ENCODE measurements at regions not wholly inside any gene's neighbourhood (a gene's known extent, or its start where the extent isn't known, plus 50 kb on each side); places are given as distances from the start of the nearest gene placed in this dataset.

GRCh38 chr4:64969081-64969480, 559.8 kb upstream of the TECRL start:
- TF ChIP-seq EP300 (IDR thresholded peaks at IDR 0.05) (no peak), POLR2A (IDR thresholded peaks at IDR 0.05; ENCODE audit: low read depth) (no peak), CTCF (IDR thresholded peaks at IDR 0.05) (no peak), POLR2AphosphoS5 (IDR thresholded peaks at IDR 0.05) (no peak)
- no peaks in the 10 kb centered on the region for H3K9me3 ChIP-seq
- WGBS: 71% methylated on average over 3 of the region's 3 CpGs
- no peak overlapping the region for H3K4me3 ChIP-seq
- no peaks in the 10 kb centered on the region for H3K4me1 ChIP-seq
- H3K27me3 ChIP-seq: no peaks in the 10 kb centered on the region
- DNase-seq (ENCODE audit: extremely low spot score): no peak
- intact Hi-C loops (cut with DNase I): no loop called here
- no peak overlapping the region for H3K27ac ChIP-seq (replicated peaks in 1 of 4)
- H3K36me3 ChIP-seq: no peaks in the 10 kb centered on the region

GRCh38 chr4:64967286-64967685, 558.0 kb upstream of the TECRL start:
- Histone ChIP-seq H3K27ac (replicated peaks in 1 of 4) (no peak overlapping the region), H3K4me1 (no peaks in the 10 kb centered on the region), H3K36me3 (no peaks in the 10 kb centered on the region), H3K9me3 (no peaks in the 10 kb centered on the region), H3K27me3 (no peaks in the 10 kb centered on the region), H3K4me3 (no peak overlapping the region)
- TF ChIP-seq POLR2AphosphoS5 (IDR thresholded peaks at IDR 0.05): no peak
- TF ChIP-seq CTCF (IDR thresholded peaks at IDR 0.05): no peak
- TF ChIP-seq POLR2A (IDR thresholded peaks at IDR 0.05; ENCODE audit: low read depth): no peak
- TF ChIP-seq EP300 (IDR thresholded peaks at IDR 0.05): no peak
- no peak for DNase-seq (ENCODE audit: extremely low spot score)
- 39% methylated on average over 2 of the region's 2 CpGs for WGBS
- intact Hi-C loops (cut with DNase I): no loop called here

DNA sequence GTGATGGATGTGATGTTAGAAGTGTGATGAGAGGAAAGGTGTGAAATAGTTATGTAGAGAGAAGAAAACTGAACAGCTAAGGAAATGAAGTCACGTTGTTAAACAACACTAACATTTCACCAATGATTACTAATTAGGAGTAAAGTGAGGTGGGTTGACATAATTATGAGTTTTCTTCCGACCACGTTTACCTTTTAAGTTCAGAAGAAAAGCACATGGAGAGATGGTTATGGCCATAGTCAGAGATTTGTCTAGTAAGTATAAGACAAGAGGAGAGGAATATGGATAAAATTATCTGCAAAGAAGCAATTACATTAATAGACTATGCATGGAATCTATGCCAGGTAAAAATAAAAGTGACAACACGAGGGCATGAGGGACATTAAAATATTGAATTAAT, 551.3 kb upstream of the TECRL start:
- intact Hi-C loops (cut with DNase I): no loop called here
- H3K36me3 ChIP-seq: no peaks in the 10 kb centered on the region
- WGBS: 61% methylated on average over 4 of the region's 4 CpGs
- no peaks in the 10 kb centered on the region for H3K4me1 ChIP-seq
- no peak overlapping the region for H3K4me3 ChIP-seq
- H3K27ac ChIP-seq (replicated peaks in 1 of 4): no peak overlapping the region
- H3K9me3 ChIP-seq: no peaks in the 10 kb centered on the region
- TF ChIP-seq POLR2A (IDR thresholded peaks at IDR 0.05; ENCODE audit: low read depth) (no peak), POLR2AphosphoS5 (IDR thresholded peaks at IDR 0.05) (no peak), EP300 (IDR thresholded peaks at IDR 0.05) (no peak), CTCF (IDR thresholded peaks at IDR 0.05) (no peak)
- H3K27me3 ChIP-seq: no peaks in the 10 kb centered on the region
- DNase-seq (ENCODE audit: extremely low spot score): no peak

GRCh38 chr4:64940698-64941097, 531.4 kb upstream of the TECRL start:
- no peak for TF ChIP-seq CTCF (IDR thresholded peaks at IDR 0.05)
- no peak for TF ChIP-seq POLR2A (IDR thresholded peaks at IDR 0.05; ENCODE audit: low read depth)
- no peak for TF ChIP-seq EP300 (IDR thresholded peaks at IDR 0.05)
- TF ChIP-seq POLR2AphosphoS5 (IDR thresholded peaks at IDR 0.05): no peak
- Histone ChIP-seq H3K9me3 (peaks cover 0 to 7% (median 0%) of the 10 kb centered on the region in 4 donors), H3K4me1 (peaks cover 0 to 11% (median 0%) of the 10 kb centered on the region in 4 donors), H3K36me3 (no peaks in the 10 kb centered on the region), H3K27ac (replicated peaks in 1 of 4) (no peak overlapping the region), H3K27me3 (no peaks in the 10 kb centered on the region), H3K4me3 (no peak overlapping the region)
- 69% methylated on average over 3 of the region's 3 CpGs for WGBS
- intact Hi-C loops (cut with DNase I): no loop called here
- no peak for DNase-seq (ENCODE audit: extremely low spot score)

DNA sequence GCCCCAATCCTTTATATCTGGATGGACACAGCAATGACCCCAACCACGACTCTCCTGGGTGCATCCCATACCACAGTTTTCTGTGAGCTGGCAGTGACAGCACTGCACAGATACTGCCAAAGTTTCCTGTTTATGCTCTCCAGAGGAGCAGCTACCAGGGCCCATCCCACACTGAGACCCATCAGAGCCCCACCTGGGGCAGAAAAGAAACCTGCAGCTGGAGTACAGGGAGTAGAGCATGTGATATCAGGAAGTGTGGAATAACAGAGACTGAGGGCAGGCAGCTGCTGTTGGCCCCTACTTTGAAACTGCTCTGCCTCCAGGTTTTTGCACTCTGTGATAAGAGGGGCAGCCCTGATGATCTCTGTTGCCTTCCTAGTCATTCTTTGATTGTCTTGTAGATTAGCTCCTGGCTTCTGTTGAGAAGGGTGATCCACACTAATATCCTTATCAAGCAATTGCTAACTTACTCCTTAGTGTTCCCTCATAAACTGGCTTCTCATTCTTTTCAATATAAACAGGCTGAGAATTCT, 526.3 kb upstream of the TECRL start:
- intact Hi-C loops (cut with DNase I): no loop called here
- Histone ChIP-seq H3K27me3 (no peaks in the 10 kb centered on the region), H3K36me3 (no peaks in the 10 kb centered on the region), H3K4me1 (peaks cover 0 to under 1% (median 0%) of the 10 kb centered on the region in 4 donors), H3K9me3 (peaks cover 0 to 7% (median 0%) of the 10 kb centered on the region in 4 donors), H3K27ac (replicated peaks in 1 of 4) (no peak overlapping the region), H3K4me3 (no peak overlapping the region)
- no peak for TF ChIP-seq CTCF (IDR thresholded peaks at IDR 0.05)
- no peak for TF ChIP-seq EP300 (IDR thresholded peaks at IDR 0.05)
- TF ChIP-seq POLR2A (IDR thresholded peaks at IDR 0.05; ENCODE audit: low read depth): no peak
- TF ChIP-seq POLR2AphosphoS5 (IDR thresholded peaks at IDR 0.05): no peak
- 69% methylated on average over 1 of the region's 1 CpG for WGBS
- DNase-seq (ENCODE audit: extremely low spot score): no peak
